HuH-7.5 (cell line): ENCODE measurements at regions not wholly inside any gene's neighbourhood (a gene's known extent, or its start where the extent isn't known, plus 50 kb on each side); places are given as distances from the start of the nearest gene placed in this dataset.
"Not testable (repeated sequence)": the region's sequence is repeated elsewhere in the genome, so short reads cannot be mapped to it uniquely, and the experiment has no call there.

Experiments used
- DNase-seq: peaks from one replicate; pipeline ENCODE4 v3.0.0; 2011; ENCODE audit warnings: low spot score

GRCh38 chr14:56995010-56995409 lies 184.7 kb upstream of the OTX2 start:
- DNase-seq: no peak

GRCh38 chr14:56992332-56992820 lies 182.1 kb upstream of the OTX2 start:
- DNase-seq: no peak

- not testable (repeated sequence) for DNase-seq
These were observed 180.8 kb upstream of the OTX2 start for GRCh38 chr14:56990991-56991627.

GRCh38 chr14:56989359-56989758 lies 179.1 kb upstream of the OTX2 start:
- no peak for DNase-seq

- no peak for DNase-seq
These were observed 169.7 kb upstream of the OTX2 start for GRCh38 chr14:56979936-56980335.

GRCh38 chr14:56976211-56976610 lies 165.9 kb upstream of the OTX2 start:
- DNase-seq: no peak

- DNase-seq: no peak
These were observed 165.2 kb upstream of the OTX2 start for GRCh38 chr14:56975521-56975920.

GRCh38 chr14:56972948-56973347 lies 162.7 kb upstream of the OTX2 start:
- no peak for DNase-seq

GRCh38 chr14:56964895-56965294 lies 154.6 kb upstream of the OTX2 start:
- DNase-seq: no peak

- no peak for DNase-seq
These were observed 153.1 kb upstream of the OTX2 start for GRCh38 chr14:56963381-56963780.

GRCh38 chr14:56962444-56963080 lies 152.3 kb upstream of the OTX2 start:
- DNase-seq: no peak

GRCh38 chr14:56959869-56960268 lies 149.6 kb upstream of the OTX2 start:
- DNase-seq: no peak

GRCh38 chr14:56959121-56959520 lies 148.8 kb upstream of the OTX2 start:
- no peak for DNase-seq

- DNase-seq: no peak
These were observed 145.9 kb upstream of the OTX2 start for GRCh38 chr14:56956182-56956581.

- DNase-seq: no peak
These were observed 145.5 kb upstream of the OTX2 start for GRCh38 chr14:56955745-56956144.

GRCh38 chr14:56953884-56954283 lies 143.6 kb upstream of the OTX2 start:
- no peak for DNase-seq

- no peak for DNase-seq
These were observed 142.6 kb upstream of the OTX2 start for GRCh38 chr14:56952766-56953473.

- DNase-seq: no peak
These were observed 139.5 kb upstream of the OTX2 start for GRCh38 chr14:56949828-56950227.

GRCh38 chr14:56945291-56945690 lies 135.0 kb upstream of the OTX2 start:
- DNase-seq: no peak

GRCh38 chr14:56944397-56944796 lies 134.1 kb upstream of the OTX2 start:
- no peak for DNase-seq

- no peak for DNase-seq
These were observed 123.2 kb upstream of the OTX2 start for GRCh38 chr14:56933446-56933845.

GRCh38 chr14:56918849-56919574 lies 108.7 kb upstream of the OTX2 start:
- DNase-seq: no peak

- no peak for DNase-seq
These were observed 95.0 kb upstream of the OTX2 start for GRCh38 chr14:56905282-56905681.
